Vagina (tissue), 2 donors: ENCODE measurements at regions not wholly inside any gene's neighbourhood (a gene's known extent, or its start where the extent isn't known, plus 50 kb on each side); places are given as distances from the start of the nearest gene placed in this dataset.

Experiments used
- DNase-seq, 2 donors: peaks; one replicate each; pipeline ENCODE4 v3.0.0-alpha.2; 2017; ENCODE audit errors: extremely low spot score in 2 of 2
- H3K27ac ChIP-seq: fragments of 200-600 bp; sonication (generic); one replicate; pipeline ENCODE4 v1.5.1; 2019
- H3K27me3 ChIP-seq: fragments of 200-600 bp; sonication (generic); one replicate; pipeline ENCODE4 v1.5.1; 2019
- H3K36me3 ChIP-seq, 2 donors: fragments of 200-600 bp; sonication (generic); one replicate each; pipeline ENCODE4 v1.5.1; 2017 to 2019
- H3K4me1 ChIP-seq: fragments of 200-600 bp; sonication (generic); one replicate; pipeline ENCODE4 v1.5.1; 2019
- H3K4me3 ChIP-seq, 2 donors: fragments of 200-600 bp; sonication (generic); 1 replicate in 1 of 2; 2 replicates in 1 of 2; pipeline ENCODE4 v1.5.1; 2016 to 2019
- H3K9me3 ChIP-seq: fragments of 200-600 bp; sonication (generic); one replicate; pipeline ENCODE4 v1.5.1; 2019
- POLR2A ChIP-seq, 2 donors: fragments of 450-650 bp; IDR thresholded peaks; one replicate each; pipeline ENCODE4 v1.6.1; 2017; ENCODE audit warnings: antibody characterized with exemption in 2 of 2, mild to moderate bottlenecking in 2 of 2, moderate library complexity in 2 of 2
- POLR2AphosphoS5 ChIP-seq, 2 donors: sonication (generic); formaldehyde crosslinking; IDR thresholded peaks; one replicate each; pipeline ENCODE4 v1.9.0; 2017; ENCODE audit warnings: antibody characterized with exemption in 2 of 2, mild to moderate bottlenecking in 2 of 2, low read depth in 1 of 2; ENCODE audit not compliant: insufficient read depth in 1 of 2
- intact Hi-C: fragments of 100-400 bp; cut with DNase I; formaldehyde crosslinking; loops from one replicate; pipeline ENCODE4 v1.15.1; 2023
- TF ChIP-seq, protein P1 (sequence below), 3 experiments: fragments of 450-650 bp in 2 of 3; fragments of 200-600 bp in 1 of 3; sonication (generic) in 1 of 3; IDR thresholded peaks; one replicate each; pipeline ENCODE4 v1.5.1; 2017 to 2019; ENCODE audit warnings: antibody characterized with exemption in 3 of 3, mild to moderate bottlenecking in 2 of 3, moderate library complexity in 2 of 3

GRCh38 chr5:114565871-114566270 lies 204.0 kb downstream of the KCNN2 start:
- Histone ChIP-seq H3K9me3 (no peaks in the 10 kb centered on the region), H3K4me3 (no peak overlapping the region), H3K36me3 (no peaks in the 10 kb centered on the region), H3K27me3 (no peaks in the 10 kb centered on the region), H3K27ac (no peak overlapping the region), H3K4me1 (no peaks in the 10 kb centered on the region)
- TF ChIP-seq, protein P1, sequence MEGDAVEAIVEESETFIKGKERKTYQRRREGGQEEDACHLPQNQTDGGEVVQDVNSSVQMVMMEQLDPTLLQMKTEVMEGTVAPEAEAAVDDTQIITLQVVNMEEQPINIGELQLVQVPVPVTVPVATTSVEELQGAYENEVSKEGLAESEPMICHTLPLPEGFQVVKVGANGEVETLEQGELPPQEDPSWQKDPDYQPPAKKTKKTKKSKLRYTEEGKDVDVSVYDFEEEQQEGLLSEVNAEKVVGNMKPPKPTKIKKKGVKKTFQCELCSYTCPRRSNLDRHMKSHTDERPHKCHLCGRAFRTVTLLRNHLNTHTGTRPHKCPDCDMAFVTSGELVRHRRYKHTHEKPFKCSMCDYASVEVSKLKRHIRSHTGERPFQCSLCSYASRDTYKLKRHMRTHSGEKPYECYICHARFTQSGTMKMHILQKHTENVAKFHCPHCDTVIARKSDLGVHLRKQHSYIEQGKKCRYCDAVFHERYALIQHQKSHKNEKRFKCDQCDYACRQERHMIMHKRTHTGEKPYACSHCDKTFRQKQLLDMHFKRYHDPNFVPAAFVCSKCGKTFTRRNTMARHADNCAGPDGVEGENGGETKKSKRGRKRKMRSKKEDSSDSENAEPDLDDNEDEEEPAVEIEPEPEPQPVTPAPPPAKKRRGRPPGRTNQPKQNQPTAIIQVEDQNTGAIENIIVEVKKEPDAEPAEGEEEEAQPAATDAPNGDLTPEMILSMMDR (IDR thresholded peaks at IDR 0.05): no peak
- TF ChIP-seq POLR2A (IDR thresholded peaks at IDR 0.05) (no peak), POLR2AphosphoS5 (IDR thresholded peaks at IDR 0.05; ENCODE audit: insufficient read depth in 1 of 2, low read depth in 1 of 2) (no peak)
- DNase-seq: no peak
- intact Hi-C loops: no loop called here

- intact Hi-C loops: no loop called here
Measured at GRCh38 chr5:114565139-114565538, 203.3 kb downstream of the KCNN2 start.

DNA sequence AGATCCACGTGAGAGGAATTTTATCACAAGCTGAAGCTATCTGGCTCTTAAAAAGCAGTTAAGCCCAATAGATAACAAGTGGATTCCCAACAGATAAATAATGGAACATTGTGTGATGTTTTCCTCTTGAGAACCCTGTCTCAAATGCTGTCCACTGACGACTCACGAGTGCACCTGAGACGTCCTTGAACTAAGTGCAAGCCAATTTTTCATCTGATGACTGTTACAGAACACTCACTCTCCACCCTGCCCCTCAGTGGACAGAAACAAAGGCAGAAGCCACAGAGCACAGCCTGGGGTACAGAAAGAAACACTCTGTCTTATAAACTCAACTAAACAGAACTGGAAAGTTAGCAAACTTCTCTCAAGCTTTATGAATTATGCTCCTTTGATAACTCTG lies 199.5 kb downstream of the KCNN2 start:
- H3K27ac ChIP-seq: no peak overlapping the region
- no peak for DNase-seq
- H3K9me3 ChIP-seq: no peaks in the 10 kb centered on the region
- TF ChIP-seq POLR2A (IDR thresholded peaks at IDR 0.05) (no peak), POLR2AphosphoS5 (IDR thresholded peaks at IDR 0.05; ENCODE audit: insufficient read depth in 1 of 2, low read depth in 1 of 2) (no peak)
- TF ChIP-seq, protein P1 (IDR thresholded peaks at IDR 0.05): no peak
- no peaks in the 10 kb centered on the region for H3K27me3 ChIP-seq
- intact Hi-C loops: no loop called here
- no peak overlapping the region for H3K4me3 ChIP-seq
- H3K4me1 ChIP-seq: no peaks in the 10 kb centered on the region
- H3K36me3 ChIP-seq: no peaks in the 10 kb centered on the region

More at GRCh38 chr5:114565139-114565538, 203.3 kb downstream of the KCNN2 start:
- no peaks in the 10 kb centered on the region for H3K27me3 ChIP-seq
- no peaks in the 10 kb centered on the region for H3K9me3 ChIP-seq
- no peaks in the 10 kb centered on the region for H3K4me1 ChIP-seq
- H3K4me3 ChIP-seq: no peak overlapping the region
- no peak for DNase-seq
- TF ChIP-seq, protein P1 (IDR thresholded peaks at IDR 0.05): no peak
- no peak for TF ChIP-seq POLR2A (IDR thresholded peaks at IDR 0.05)
- TF ChIP-seq POLR2AphosphoS5 (IDR thresholded peaks at IDR 0.05; ENCODE audit: insufficient read depth in 1 of 2, low read depth in 1 of 2): no peak
- H3K36me3 ChIP-seq: no peaks in the 10 kb centered on the region
- no peak overlapping the region for H3K27ac ChIP-seq
